ENCODE measurements at regions not wholly inside any gene's neighbourhood (a gene's known extent, or its start where the extent isn't known, plus 50 kb on each side); places are given as distances from the start of the nearest gene placed in this dataset.
A peak's percentile ranks its signal among the peaks of the same experiment; 100 is the strongest.

DNA sequence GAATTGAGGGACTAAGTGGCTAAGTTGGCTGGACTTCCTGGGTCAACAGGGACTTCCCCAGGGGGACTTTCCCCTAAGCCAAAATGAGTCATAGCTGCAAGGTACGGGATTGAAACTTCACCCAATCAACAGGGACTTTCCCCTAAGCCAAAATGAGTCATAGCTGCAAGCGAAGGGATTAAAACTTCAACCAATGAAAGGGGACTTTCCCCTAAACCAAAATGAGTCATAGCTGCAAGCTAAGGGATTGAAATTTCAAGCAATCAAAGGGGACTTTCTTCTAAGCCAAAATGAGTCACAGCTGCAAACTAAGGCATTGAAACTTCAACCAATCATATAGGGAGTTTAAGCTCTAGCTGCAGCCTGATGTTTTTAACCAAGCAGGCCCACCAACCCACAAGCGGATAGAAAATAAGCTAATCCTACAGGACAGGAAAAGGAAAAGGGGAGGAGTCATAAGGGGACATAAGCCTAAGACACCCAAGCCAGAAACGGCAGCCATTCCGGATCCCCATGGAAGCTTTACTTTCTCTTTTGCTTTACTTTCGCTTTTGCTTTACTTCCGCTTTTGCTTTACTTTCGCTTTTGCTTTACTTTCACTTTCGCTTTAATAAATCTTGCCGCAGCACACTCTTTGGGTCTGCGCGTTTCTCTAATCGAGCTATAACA is 1375.4 kb upstream of the CELF4 start:
- Histone ChIP-seq H3F3A (ENCODE audit: insufficient read depth) (no peaks in the 10 kb centered on the region), H3K9ac (ENCODE audit: low read length) (no peak overlapping the region), H3K27ac (ENCODE audit: low read depth, low read length) (no peak overlapping the region), H3K79me2 (ENCODE audit: insufficient read depth, low read length) (no peaks in the 10 kb centered on the region), H3K27me3 (ENCODE audit: low read length) (no peaks in the 10 kb centered on the region), H3K4me2 (ENCODE audit: low read depth, low read length, poor library complexity, severe bottlenecking) (peak overlapping the region; percentile 19), H3K4me3 (ENCODE audit: insufficient read depth, low read length, poor library complexity, severe bottlenecking) (no peak overlapping the region), H2AFZ (ENCODE audit: low read depth, low read length, severe bottlenecking) (peak overlapping the region; percentile 20), H4K20me1 (ENCODE audit: low read depth, low read length) (no peaks in the 10 kb centered on the region), H3K9me2 (replicated peaks; ENCODE audit: insufficient read depth, low read length) (no peaks in the 10 kb centered on the region), H3K9me3 (ENCODE audit: insufficient read depth, low read length) (0 out of 2 replicates have a peak, but pooled peaks cover 3% of the 10 kb centered on the region), H3K36me3 (ENCODE audit: low read length) (no peaks in the 10 kb centered on the region)
- TF ChIP-seq EZH2phosphoT487 (conservative IDR thresholded peaks at IDR 0.05; ENCODE audit: low read length), result no peak
- no peak for TF ChIP-seq CTCF (IDR thresholded peaks at IDR 0.05; ENCODE audit: insufficient read depth, low read length, poor library complexity, severe bottlenecking)

DNA sequence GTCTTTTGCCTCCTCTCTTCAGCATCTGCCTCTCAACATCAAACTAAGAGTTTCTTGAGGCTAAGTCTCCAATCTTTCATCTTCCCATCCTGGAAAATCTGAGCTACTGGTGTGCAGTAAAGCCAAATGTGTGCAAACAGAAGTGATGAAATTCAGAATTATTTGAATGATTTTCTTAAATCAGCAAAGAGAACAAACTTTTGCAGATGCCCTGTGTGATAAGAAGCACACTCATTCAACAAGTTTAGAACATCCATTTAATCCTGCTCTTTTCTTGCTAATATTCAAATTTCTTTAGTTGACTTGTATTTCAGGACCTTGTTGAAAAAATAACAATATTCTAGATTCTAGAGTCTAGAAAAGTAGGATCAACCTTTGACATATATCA is 1374.9 kb upstream of the CELF4 start:
- Histone ChIP-seq H4K20me1 (ENCODE audit: low read depth, low read length) (no peaks in the 10 kb centered on the region), H3K9me2 (replicated peaks; ENCODE audit: insufficient read depth, low read length) (no peaks in the 10 kb centered on the region), H3F3A (ENCODE audit: insufficient read depth) (no peaks in the 10 kb centered on the region), H3K79me2 (ENCODE audit: insufficient read depth, low read length) (no peaks in the 10 kb centered on the region), H3K9ac (ENCODE audit: low read length) (no peak overlapping the region), H3K27ac (ENCODE audit: low read depth, low read length) (no peak overlapping the region), H3K4me2 (ENCODE audit: low read depth, low read length, poor library complexity, severe bottlenecking) (no peak overlapping the region), H3K27me3 (ENCODE audit: low read length) (no peaks in the 10 kb centered on the region), H2AFZ (ENCODE audit: low read depth, low read length, severe bottlenecking) (no peak overlapping the region), H3K4me3 (ENCODE audit: insufficient read depth, low read length, poor library complexity, severe bottlenecking) (no peak overlapping the region), H3K36me3 (ENCODE audit: low read length) (no peaks in the 10 kb centered on the region), H3K9me3 (ENCODE audit: insufficient read depth, low read length) (0 out of 2 replicates have a peak, but pooled peaks cover 3% of the 10 kb centered on the region)
- no peak for TF ChIP-seq EZH2phosphoT487 (conservative IDR thresholded peaks at IDR 0.05; ENCODE audit: low read length)
- no peak for TF ChIP-seq CTCF (IDR thresholded peaks at IDR 0.05; ENCODE audit: insufficient read depth, low read length, poor library complexity, severe bottlenecking)

DNA sequence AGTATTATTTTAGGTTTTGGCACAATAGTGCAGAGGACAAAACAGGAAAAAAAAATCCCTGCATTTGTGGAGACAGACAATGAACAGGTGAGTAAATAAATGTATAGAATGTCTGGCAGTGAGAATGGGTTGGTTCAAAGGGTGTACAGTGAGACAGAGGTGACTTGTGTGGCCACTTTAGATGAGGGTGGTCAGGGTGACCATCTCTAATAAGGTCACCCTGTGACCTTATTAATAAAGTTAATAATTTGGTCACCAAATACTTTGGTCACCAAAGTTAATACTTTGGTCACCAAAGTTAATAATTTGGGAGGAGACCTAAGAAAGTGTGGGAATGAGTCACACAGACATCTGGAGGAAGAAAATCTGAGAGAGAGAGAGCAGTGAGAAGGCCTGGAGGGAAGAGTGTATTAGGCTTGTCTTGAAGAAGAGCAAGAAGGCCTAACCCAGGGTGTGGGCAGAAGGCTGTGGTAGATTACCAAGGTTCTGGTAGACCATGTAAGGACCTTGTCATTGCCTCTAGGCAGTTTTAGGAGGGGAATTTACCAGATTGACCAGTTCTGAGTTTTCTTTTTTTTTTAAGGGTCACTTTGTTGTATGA is 1368.4 kb upstream of the CELF4 start:
- no peaks in the 10 kb centered on the region for H3K9me2 ChIP-seq (replicated peaks; ENCODE audit: insufficient read depth, low read length)
- no peaks in the 10 kb centered on the region for H3K9me3 ChIP-seq (ENCODE audit: insufficient read depth, low read length)
- no peak overlapping the region for H2AFZ ChIP-seq (ENCODE audit: low read depth, low read length, severe bottlenecking)
- no peak overlapping the region for H3K4me2 ChIP-seq (ENCODE audit: low read depth, low read length, poor library complexity, severe bottlenecking)
- no peaks in the 10 kb centered on the region for H3K27me3 ChIP-seq (ENCODE audit: low read length)
- no peaks in the 10 kb centered on the region for H3K79me2 ChIP-seq (ENCODE audit: insufficient read depth, low read length)
- no peak overlapping the region for H3K27ac ChIP-seq (ENCODE audit: low read depth, low read length)
- no peaks in the 10 kb centered on the region for H3K36me3 ChIP-seq (ENCODE audit: low read length)
- no peak overlapping the region for H3K9ac ChIP-seq (ENCODE audit: low read length)
- no peaks in the 10 kb centered on the region for H4K20me1 ChIP-seq (ENCODE audit: low read depth, low read length)
- no peaks in the 10 kb centered on the region for H3F3A ChIP-seq (ENCODE audit: insufficient read depth)
- H3K4me3 ChIP-seq (ENCODE audit: insufficient read depth, low read length, poor library complexity, severe bottlenecking), result no peak overlapping the region
- TF ChIP-seq EZH2phosphoT487 (conservative IDR thresholded peaks at IDR 0.05; ENCODE audit: low read length) (no peak), CTCF (IDR thresholded peaks at IDR 0.05; ENCODE audit: insufficient read depth, low read length, poor library complexity, severe bottlenecking) (no peak)

All from SU-DHL-6 (cell line).